NCI-H460 (cell line): ENCODE measurements at regions not wholly inside any gene's neighbourhood (a gene's known extent, or its start where the extent isn't known, plus 50 kb on each side); places are given as distances from the start of the nearest gene placed in this dataset.
"Not testable (repeated sequence)": the region's sequence is repeated elsewhere in the genome, so short reads cannot be mapped to it uniquely, and the experiment has no call there.

ENCODE experiments used
- DNase-seq: peaks from one replicate; pipeline ENCODE4 v3.0.0-alpha.2; 2016; ENCODE audit warnings: low read depth; ENCODE audit errors: extremely low read depth

GRCh38 chr14:37711356-37711830, 116.0 kb downstream of the TTC6 start:
- DNase-seq, result no peak

GRCh38 chr14:37711831-37712475, 116.5 kb downstream of the TTC6 start:
- DNase-seq, result no peak

GRCh38 chr14:37712476-37712860, 117.0 kb downstream of the TTC6 start:
- not testable (repeated sequence) for DNase-seq

- DNase-seq, result no peak
These were observed 117.6 kb downstream of the TTC6 start for GRCh38 chr14:37712976-37713431.

- no peak for DNase-seq
These were observed 124.7 kb downstream of the TTC6 start for GRCh38 chr14:37720131-37720530.

- no peak for DNase-seq
These were observed 126.7 kb downstream of the TTC6 start for GRCh38 chr14:37721976-37722659.

- DNase-seq, result no peak
These were observed 128.1 kb downstream of the TTC6 start for GRCh38 chr14:37723515-37723914.

- no peak for DNase-seq
These were observed 131.3 kb downstream of the TTC6 start for GRCh38 chr14:37726708-37727107.

- no peak for DNase-seq
These were observed 133.8 kb downstream of the TTC6 start for GRCh38 chr14:37729218-37729617.

- no peak for DNase-seq
These were observed 135.7 kb downstream of the TTC6 start for GRCh38 chr14:37731094-37731493.

- no peak for DNase-seq
These were observed 150.2 kb downstream of the TTC6 start for GRCh38 chr14:37745657-37746056.

GRCh38 chr14:37746140-37746832, 150.9 kb downstream of the TTC6 start:
- DNase-seq, result no peak

- DNase-seq, result no peak
These were observed 158.0 kb downstream of the TTC6 start for GRCh38 chr14:37753459-37753858.

GRCh38 chr14:37760275-37760674, 164.8 kb downstream of the TTC6 start:
- not testable (repeated sequence) for DNase-seq

GRCh38 chr14:37763266-37763665, 167.8 kb downstream of the TTC6 start:
- DNase-seq, result no peak

- DNase-seq, result not testable (repeated sequence)
These were observed 176.9 kb downstream of the TTC6 start for GRCh38 chr14:37772283-37772682.

GRCh38 chr14:37776791-37777499, 181.5 kb downstream of the TTC6 start:
- no peak for DNase-seq

GRCh38 chr14:37778135-37778943, 182.9 kb downstream of the TTC6 start:
- DNase-seq, result no peak

- no peak for DNase-seq
These were observed 184.1 kb downstream of the TTC6 start for GRCh38 chr14:37779480-37779879.

GRCh38 chr14:37780731-37781130, 185.3 kb downstream of the TTC6 start:
- not testable (repeated sequence) for DNase-seq
